ENCODE measurements at regions not wholly inside any gene's neighbourhood (a gene's known extent, or its start where the extent isn't known, plus 50 kb on each side); places are given as distances from the start of the nearest gene placed in this dataset.

DNA sequence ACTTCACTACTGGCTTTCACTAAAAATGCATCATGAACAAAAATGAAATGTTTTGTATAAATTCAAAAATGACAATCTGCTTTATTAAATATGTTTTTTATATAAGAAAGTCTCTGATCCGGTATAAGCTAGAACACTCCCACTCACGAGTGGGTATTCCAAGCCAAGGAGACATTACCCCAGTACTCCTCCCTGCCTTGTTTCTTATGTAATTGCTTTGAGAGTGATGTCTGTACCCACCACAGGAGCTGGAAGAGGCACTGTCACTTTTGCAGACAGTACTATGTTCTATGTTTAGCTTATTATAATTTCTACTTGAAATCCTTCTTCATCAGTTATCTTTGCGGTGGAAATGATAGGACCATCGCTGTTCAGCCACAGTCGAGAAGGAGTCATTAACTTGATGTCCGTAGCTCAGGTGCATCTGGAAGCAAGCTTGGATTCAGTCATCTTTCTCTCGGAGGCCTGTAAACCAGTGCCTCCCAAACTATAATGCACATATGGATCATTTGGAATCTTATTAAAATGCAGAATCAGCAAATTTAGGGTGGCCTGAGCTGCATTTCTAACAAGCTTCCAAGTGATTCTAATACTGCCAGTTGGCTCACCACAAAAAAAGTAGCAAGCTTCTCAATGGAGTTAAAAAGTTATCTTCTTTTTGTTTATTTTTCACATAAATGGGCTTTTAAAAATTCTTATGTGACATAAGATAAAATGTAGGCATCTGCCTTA lies 396.4 kb downstream of the GRIA2 start:
- TF ChIP-seq, protein P1, sequence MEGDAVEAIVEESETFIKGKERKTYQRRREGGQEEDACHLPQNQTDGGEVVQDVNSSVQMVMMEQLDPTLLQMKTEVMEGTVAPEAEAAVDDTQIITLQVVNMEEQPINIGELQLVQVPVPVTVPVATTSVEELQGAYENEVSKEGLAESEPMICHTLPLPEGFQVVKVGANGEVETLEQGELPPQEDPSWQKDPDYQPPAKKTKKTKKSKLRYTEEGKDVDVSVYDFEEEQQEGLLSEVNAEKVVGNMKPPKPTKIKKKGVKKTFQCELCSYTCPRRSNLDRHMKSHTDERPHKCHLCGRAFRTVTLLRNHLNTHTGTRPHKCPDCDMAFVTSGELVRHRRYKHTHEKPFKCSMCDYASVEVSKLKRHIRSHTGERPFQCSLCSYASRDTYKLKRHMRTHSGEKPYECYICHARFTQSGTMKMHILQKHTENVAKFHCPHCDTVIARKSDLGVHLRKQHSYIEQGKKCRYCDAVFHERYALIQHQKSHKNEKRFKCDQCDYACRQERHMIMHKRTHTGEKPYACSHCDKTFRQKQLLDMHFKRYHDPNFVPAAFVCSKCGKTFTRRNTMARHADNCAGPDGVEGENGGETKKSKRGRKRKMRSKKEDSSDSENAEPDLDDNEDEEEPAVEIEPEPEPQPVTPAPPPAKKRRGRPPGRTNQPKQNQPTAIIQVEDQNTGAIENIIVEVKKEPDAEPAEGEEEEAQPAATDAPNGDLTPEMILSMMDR (conservative IDR thresholded peaks at IDR 0.05; ENCODE audit: low read length), result no peak
- no peak for TF ChIP-seq EZH2phosphoT487 (IDR thresholded peaks at IDR 0.05; ENCODE audit: borderline replicate concordance)

All from Loucy (cell line).